ENCODE measurements at regions not wholly inside any gene's neighbourhood (a gene's known extent, or its start where the extent isn't known, plus 50 kb on each side); places are given as distances from the start of the nearest gene placed in this dataset.

GRCh38 chr21:38927776-38928175 lies 122.0 kb downstream of the ETS2 start:
- no peak for TF ChIP-seq CTCF (IDR thresholded peaks at IDR 0.05)
- no peak for TF ChIP-seq REST (IDR thresholded peaks at IDR 0.05; ENCODE audit: insufficient read depth in 1 of 2, low read depth in 2 of 2, low read length in 1 of 2)
- no peak for TF ChIP-seq POLR2AphosphoS5 (IDR thresholded peaks at IDR 0.05; ENCODE audit: low read depth, low read length)
- no peak for TF ChIP-seq SIN3A (IDR thresholded peaks at IDR 0.05; ENCODE audit: borderline replicate concordance, insufficient read depth, low read depth, low read length)
